ENCODE measurements at regions not wholly inside any gene's neighbourhood (a gene's known extent, or its start where the extent isn't known, plus 50 kb on each side); places are given as distances from the start of the nearest gene placed in this dataset.

DNA sequence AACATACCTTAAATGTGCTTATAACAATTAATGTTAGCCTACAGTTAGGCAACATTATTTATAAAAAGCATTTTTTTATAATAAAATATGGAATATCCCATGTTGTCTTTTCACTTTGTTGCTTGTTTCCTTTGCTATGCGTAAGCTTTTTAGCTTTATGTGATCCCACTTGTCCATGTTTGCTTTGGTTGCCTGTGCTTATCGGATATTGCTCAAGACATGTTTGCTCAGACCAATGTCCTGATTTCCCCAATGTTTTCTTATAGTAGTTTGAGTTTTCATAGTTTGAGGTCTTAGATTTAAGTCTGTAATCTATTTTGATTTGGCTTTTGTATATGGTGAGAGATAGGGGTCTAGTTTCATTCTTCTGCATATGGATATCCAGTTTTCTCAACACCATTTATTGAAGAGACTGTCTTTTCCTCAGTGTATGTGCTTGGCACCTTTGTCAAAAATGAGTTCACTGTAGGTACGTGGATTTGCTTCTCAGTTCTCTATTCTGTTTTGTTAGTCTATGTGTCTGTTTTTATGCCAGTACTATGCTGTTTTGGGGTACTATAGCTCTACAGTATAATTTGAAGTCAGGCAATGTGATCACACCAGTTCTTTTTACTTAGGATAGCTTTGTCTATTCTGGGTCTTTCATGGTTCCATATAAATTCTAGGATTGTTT is 592.7 kb upstream of the SEMA6D start:
- TF ChIP-seq, protein P1, sequence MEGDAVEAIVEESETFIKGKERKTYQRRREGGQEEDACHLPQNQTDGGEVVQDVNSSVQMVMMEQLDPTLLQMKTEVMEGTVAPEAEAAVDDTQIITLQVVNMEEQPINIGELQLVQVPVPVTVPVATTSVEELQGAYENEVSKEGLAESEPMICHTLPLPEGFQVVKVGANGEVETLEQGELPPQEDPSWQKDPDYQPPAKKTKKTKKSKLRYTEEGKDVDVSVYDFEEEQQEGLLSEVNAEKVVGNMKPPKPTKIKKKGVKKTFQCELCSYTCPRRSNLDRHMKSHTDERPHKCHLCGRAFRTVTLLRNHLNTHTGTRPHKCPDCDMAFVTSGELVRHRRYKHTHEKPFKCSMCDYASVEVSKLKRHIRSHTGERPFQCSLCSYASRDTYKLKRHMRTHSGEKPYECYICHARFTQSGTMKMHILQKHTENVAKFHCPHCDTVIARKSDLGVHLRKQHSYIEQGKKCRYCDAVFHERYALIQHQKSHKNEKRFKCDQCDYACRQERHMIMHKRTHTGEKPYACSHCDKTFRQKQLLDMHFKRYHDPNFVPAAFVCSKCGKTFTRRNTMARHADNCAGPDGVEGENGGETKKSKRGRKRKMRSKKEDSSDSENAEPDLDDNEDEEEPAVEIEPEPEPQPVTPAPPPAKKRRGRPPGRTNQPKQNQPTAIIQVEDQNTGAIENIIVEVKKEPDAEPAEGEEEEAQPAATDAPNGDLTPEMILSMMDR (IDR thresholded peaks at IDR 0.05): no peak
- no peak for TF ChIP-seq EZH2 (IDR thresholded peaks at IDR 0.05; ENCODE audit: borderline replicate concordance, insufficient read depth, low read depth, low read length, poor library complexity, severe bottlenecking)

Data from B cell (primary cell).